ENCODE measurements at regions not wholly inside any gene's neighbourhood (a gene's known extent, or its start where the extent isn't known, plus 50 kb on each side); places are given as distances from the start of the nearest gene placed in this dataset.

DNA sequence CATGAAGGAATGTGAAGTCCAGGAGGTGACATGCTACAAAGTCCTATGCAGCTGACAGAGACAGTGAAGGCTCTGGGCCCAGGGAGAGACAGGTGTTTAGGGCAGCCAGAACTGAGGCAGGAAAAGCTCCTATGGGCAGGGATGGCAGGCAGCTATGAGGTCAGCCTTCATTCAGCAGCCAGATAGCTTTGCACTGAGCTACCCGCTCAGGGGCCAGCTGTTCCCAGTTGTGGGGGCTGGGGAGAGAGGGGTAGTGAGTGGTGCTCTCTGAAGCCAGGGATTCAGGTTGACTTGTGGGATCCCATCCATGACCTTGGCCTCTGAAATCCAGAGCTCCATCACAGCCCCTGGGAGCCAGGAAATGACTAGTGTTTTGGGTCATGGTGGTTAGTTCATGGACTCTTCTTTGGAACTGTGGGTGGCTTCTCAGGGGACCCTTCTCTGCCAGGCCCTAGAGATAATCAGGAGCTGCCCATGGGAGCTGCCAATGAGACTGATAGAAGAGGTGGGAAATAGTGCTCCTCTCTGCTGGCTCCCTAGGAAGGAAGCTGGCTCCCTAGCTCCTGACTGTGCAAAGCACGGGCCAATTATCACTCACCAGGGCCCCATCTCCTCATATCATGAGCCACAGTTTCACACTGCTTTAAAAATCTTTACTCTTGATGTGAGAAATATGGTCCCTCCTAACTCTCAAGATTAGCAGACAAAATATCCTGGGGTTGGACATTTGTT, 127.7 kb downstream of the VEGFA start:
- TF ChIP-seq POLR2AphosphoS5 (IDR thresholded peaks at IDR 0.05; ENCODE audit: low read depth, low read length) (no peak), MAX (IDR thresholded peaks at IDR 0.05; ENCODE audit: low read depth) (no peak), RXRA (IDR thresholded peaks at IDR 0.05; ENCODE audit: borderline replicate concordance, low read depth) (no peak), EP300 (IDR thresholded peaks at IDR 0.05; ENCODE audit: borderline replicate concordance in 1 of 2, low read depth in 1 of 2, low read length in 1 of 2) (no peak), GATA2 (CRISPR knock-in tag; IDR thresholded peaks at IDR 0.05) (no peak), FOXM1 (IDR thresholded peaks at IDR 0.05; ENCODE audit: low read depth) (no peak), PBX3 (IDR thresholded peaks at IDR 0.05) (no peak)
- TF ChIP-seq, protein P1, sequence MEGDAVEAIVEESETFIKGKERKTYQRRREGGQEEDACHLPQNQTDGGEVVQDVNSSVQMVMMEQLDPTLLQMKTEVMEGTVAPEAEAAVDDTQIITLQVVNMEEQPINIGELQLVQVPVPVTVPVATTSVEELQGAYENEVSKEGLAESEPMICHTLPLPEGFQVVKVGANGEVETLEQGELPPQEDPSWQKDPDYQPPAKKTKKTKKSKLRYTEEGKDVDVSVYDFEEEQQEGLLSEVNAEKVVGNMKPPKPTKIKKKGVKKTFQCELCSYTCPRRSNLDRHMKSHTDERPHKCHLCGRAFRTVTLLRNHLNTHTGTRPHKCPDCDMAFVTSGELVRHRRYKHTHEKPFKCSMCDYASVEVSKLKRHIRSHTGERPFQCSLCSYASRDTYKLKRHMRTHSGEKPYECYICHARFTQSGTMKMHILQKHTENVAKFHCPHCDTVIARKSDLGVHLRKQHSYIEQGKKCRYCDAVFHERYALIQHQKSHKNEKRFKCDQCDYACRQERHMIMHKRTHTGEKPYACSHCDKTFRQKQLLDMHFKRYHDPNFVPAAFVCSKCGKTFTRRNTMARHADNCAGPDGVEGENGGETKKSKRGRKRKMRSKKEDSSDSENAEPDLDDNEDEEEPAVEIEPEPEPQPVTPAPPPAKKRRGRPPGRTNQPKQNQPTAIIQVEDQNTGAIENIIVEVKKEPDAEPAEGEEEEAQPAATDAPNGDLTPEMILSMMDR (IDR thresholded peaks at IDR 0.05): no peak
- TF ChIP-seq, protein P2, sequence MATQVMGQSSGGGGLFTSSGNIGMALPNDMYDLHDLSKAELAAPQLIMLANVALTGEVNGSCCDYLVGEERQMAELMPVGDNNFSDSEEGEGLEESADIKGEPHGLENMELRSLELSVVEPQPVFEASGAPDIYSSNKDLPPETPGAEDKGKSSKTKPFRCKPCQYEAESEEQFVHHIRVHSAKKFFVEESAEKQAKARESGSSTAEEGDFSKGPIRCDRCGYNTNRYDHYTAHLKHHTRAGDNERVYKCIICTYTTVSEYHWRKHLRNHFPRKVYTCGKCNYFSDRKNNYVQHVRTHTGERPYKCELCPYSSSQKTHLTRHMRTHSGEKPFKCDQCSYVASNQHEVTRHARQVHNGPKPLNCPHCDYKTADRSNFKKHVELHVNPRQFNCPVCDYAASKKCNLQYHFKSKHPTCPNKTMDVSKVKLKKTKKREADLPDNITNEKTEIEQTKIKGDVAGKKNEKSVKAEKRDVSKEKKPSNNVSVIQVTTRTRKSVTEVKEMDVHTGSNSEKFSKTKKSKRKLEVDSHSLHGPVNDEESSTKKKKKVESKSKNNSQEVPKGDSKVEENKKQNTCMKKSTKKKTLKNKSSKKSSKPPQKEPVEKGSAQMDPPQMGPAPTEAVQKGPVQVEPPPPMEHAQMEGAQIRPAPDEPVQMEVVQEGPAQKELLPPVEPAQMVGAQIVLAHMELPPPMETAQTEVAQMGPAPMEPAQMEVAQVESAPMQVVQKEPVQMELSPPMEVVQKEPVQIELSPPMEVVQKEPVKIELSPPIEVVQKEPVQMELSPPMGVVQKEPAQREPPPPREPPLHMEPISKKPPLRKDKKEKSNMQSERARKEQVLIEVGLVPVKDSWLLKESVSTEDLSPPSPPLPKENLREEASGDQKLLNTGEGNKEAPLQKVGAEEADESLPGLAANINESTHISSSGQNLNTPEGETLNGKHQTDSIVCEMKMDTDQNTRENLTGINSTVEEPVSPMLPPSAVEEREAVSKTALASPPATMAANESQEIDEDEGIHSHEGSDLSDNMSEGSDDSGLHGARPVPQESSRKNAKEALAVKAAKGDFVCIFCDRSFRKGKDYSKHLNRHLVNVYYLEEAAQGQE (IDR thresholded peaks at IDR 0.05; ENCODE audit: low read depth, low read length): no peak
- TF ChIP-seq, protein P3, sequence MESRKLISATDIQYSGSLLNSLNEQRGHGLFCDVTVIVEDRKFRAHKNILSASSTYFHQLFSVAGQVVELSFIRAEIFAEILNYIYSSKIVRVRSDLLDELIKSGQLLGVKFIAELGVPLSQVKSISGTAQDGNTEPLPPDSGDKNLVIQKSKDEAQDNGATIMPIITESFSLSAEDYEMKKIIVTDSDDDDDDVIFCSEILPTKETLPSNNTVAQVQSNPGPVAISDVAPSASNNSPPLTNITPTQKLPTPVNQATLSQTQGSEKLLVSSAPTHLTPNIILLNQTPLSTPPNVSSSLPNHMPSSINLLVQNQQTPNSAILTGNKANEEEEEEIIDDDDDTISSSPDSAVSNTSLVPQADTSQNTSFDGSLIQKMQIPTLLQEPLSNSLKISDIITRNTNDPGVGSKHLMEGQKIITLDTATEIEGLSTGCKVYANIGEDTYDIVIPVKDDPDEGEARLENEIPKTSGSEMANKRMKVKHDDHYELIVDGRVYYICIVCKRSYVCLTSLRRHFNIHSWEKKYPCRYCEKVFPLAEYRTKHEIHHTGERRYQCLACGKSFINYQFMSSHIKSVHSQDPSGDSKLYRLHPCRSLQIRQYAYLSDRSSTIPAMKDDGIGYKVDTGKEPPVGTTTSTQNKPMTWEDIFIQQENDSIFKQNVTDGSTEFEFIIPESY (IDR thresholded peaks at IDR 0.05; ENCODE audit: borderline replicate concordance, low read depth): no peak

Data from SK-N-SH (cell line).